Kasumi-1 (cell line): ENCODE measurements at regions not wholly inside any gene's neighbourhood (a gene's known extent, or its start where the extent isn't known, plus 50 kb on each side); places are given as distances from the start of the nearest gene placed in this dataset.

Experiments
- DNase-seq, 2 experiments: peaks; one replicate each; lab custom pipeline; 2025; lab: John Stamatoyannopoulos, UW

- DNase-seq, result no peak
Measured at GRCh38 chr20:52731093-52731492, 241.1 kb upstream of the TSHZ2 start.

GRCh38 chr20:52727740-52728456 lies 244.3 kb upstream of the TSHZ2 start:
- DNase-seq, result no peak

GRCh38 chr20:52724541-52724940 lies 247.6 kb upstream of the TSHZ2 start:
- DNase-seq, result no peak

- DNase-seq, result no peak
Measured at GRCh38 chr20:52722926-52723688, 249.1 kb upstream of the TSHZ2 start.

- no peak for DNase-seq
Measured at GRCh38 chr20:52708137-52708536, 264.0 kb upstream of the TSHZ2 start.

- no peak for DNase-seq
Measured at GRCh38 chr20:52704553-52704952, 267.6 kb upstream of the TSHZ2 start.

- DNase-seq, result no peak
Measured at GRCh38 chr20:52688345-52688744, 283.8 kb upstream of the TSHZ2 start.

- no peak for DNase-seq
Measured at GRCh38 chr20:52684905-52685304, 287.3 kb upstream of the TSHZ2 start.

GRCh38 chr20:52684176-52684575 lies 288.0 kb upstream of the TSHZ2 start:
- DNase-seq, result no peak

- DNase-seq, result no peak
Measured at GRCh38 chr20:52683761-52684160, 288.4 kb upstream of the TSHZ2 start.

- DNase-seq, result no peak
Measured at GRCh38 chr20:52682237-52682636, 289.9 kb upstream of the TSHZ2 start.

GRCh38 chr20:52681288-52681687 lies 290.9 kb upstream of the TSHZ2 start:
- no peak for DNase-seq

GRCh38 chr20:52677216-52677615 lies 294.9 kb upstream of the TSHZ2 start:
- no peak for DNase-seq

GRCh38 chr20:52676283-52676995 lies 295.7 kb upstream of the TSHZ2 start:
- no peak for DNase-seq

- no peak for DNase-seq
Measured at GRCh38 chr20:52675375-52675774, 296.8 kb upstream of the TSHZ2 start.

- no peak for DNase-seq
Measured at GRCh38 chr20:52668626-52669025, 303.5 kb upstream of the TSHZ2 start.

- no peak for DNase-seq
Measured at GRCh38 chr20:52667358-52667757, 304.8 kb upstream of the TSHZ2 start.

GRCh38 chr20:52665441-52665840 lies 306.7 kb upstream of the TSHZ2 start:
- DNase-seq, result no peak

GRCh38 chr20:52655395-52655794 lies 316.8 kb upstream of the TSHZ2 start:
- no peak for DNase-seq

- DNase-seq, result no peak
Measured at GRCh38 chr20:52654567-52654966, 317.6 kb upstream of the TSHZ2 start.

- no peak for DNase-seq
Measured at GRCh38 chr20:52652271-52652670, 319.9 kb upstream of the TSHZ2 start.

GRCh38 chr20:52649727-52650126 lies 322.4 kb upstream of the TSHZ2 start:
- no peak for DNase-seq

GRCh38 chr20:52645822-52646221 lies 326.3 kb upstream of the TSHZ2 start:
- DNase-seq, result no peak
